HG03097 (cell line): ENCODE measurements at regions not wholly inside any gene's neighbourhood (a gene's known extent, or its start where the extent isn't known, plus 50 kb on each side); places are given as distances from the start of the nearest gene placed in this dataset.
A peak's percentile ranks its signal among the peaks of the same experiment; 100 is the strongest.

Experiments
- ATAC-seq: cut with Tn5 transposase; IDR thresholded peaks from one replicate; pipeline ENCODE4 v1.9.1; 2021; ENCODE audit not compliant: unreplicated experiment, low FRiP score

GRCh38 chr13:100817928-100818327 lies 143.3 kb upstream of the TMTC4 start:
- no peak for ATAC-seq

GRCh38 chr13:100815476-100816046 lies 141.0 kb upstream of the TMTC4 start:
- ATAC-seq, result no peak

- ATAC-seq, result no peak
Measured at GRCh38 chr13:100812982-100813584, 138.5 kb upstream of the TMTC4 start.

- ATAC-seq, result no peak
Measured at GRCh38 chr13:100811928-100812327, 137.3 kb upstream of the TMTC4 start.

- ATAC-seq, result no peak
Measured at GRCh38 chr13:100811024-100811865, 136.7 kb upstream of the TMTC4 start.

- ATAC-seq, result no peak
Measured at GRCh38 chr13:100810481-100810880, 135.9 kb upstream of the TMTC4 start.

GRCh38 chr13:100809856-100810255 lies 135.3 kb upstream of the TMTC4 start:
- ATAC-seq, result no peak

- ATAC-seq, result no peak
Measured at GRCh38 chr13:100809129-100809390, 134.5 kb upstream of the TMTC4 start.

GRCh38 chr13:100808330-100809128 lies 133.9 kb upstream of the TMTC4 start:
- no peak for ATAC-seq

GRCh38 chr13:100803091-100803490 lies 128.5 kb upstream of the TMTC4 start:
- no peak for ATAC-seq

- ATAC-seq, result no peak
Measured at GRCh38 chr13:100800283-100800875, 125.8 kb upstream of the TMTC4 start.

- ATAC-seq, result no peak
Measured at GRCh38 chr13:100798739-100799361, 124.3 kb upstream of the TMTC4 start.

GRCh38 chr13:100797921-100798320 lies 123.3 kb upstream of the TMTC4 start:
- ATAC-seq, result no peak

GRCh38 chr13:100796463-100796862 lies 121.9 kb upstream of the TMTC4 start:
- ATAC-seq, result no peak

GRCh38 chr13:100794575-100794974 lies 120.0 kb upstream of the TMTC4 start:
- ATAC-seq, result no peak

GRCh38 chr13:100790405-100790804 lies 115.8 kb upstream of the TMTC4 start:
- no peak for ATAC-seq

GRCh38 chr13:100789968-100790367 lies 115.4 kb upstream of the TMTC4 start:
- ATAC-seq, result peak; percentile 85

GRCh38 chr13:100789481-100789880 lies 114.9 kb upstream of the TMTC4 start:
- ATAC-seq, result peak; percentile 24

- no peak for ATAC-seq
Measured at GRCh38 chr13:100789025-100789424, 114.4 kb upstream of the TMTC4 start.

GRCh38 chr13:100788540-100788939 lies 113.9 kb upstream of the TMTC4 start:
- no peak for ATAC-seq
